ENCODE measurements at regions not wholly inside any gene's neighbourhood (a gene's known extent, or its start where the extent isn't known, plus 50 kb on each side); places are given as distances from the start of the nearest gene placed in this dataset.

DNA sequence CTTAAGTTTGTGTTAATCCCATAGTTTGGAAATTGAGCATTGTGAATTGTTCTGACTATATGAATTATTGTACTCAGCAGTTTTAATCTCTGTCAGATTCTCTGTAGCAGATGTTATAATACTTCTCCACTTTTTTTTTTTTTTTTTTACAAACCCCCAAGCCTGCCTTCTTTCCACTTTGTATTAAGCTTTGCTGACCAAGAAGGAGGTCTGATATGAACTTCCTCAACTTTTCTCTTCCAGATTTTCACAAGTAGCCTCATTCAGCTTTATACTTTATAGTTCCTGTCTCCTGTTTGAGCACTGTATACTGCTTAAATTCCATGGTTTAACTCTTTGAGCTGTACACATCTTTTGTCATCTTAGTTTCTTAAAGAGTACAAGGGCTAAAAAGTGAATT lies 105.0 kb downstream of the HAUS1 start:
- Histone ChIP-seq H3K27ac (no peak overlapping the region), H3K36me3 (no peaks in the 10 kb centered on the region), H3K9me3 (no peaks in the 10 kb centered on the region), H3K27me3 (no peaks in the 10 kb centered on the region), H3K4me1 (peaks cover 4% of the 10 kb centered on the region in 2 donors), H3K4me3 (replicated peaks in 1 of 3) (no peak overlapping the region)
- TF ChIP-seq, protein P1, sequence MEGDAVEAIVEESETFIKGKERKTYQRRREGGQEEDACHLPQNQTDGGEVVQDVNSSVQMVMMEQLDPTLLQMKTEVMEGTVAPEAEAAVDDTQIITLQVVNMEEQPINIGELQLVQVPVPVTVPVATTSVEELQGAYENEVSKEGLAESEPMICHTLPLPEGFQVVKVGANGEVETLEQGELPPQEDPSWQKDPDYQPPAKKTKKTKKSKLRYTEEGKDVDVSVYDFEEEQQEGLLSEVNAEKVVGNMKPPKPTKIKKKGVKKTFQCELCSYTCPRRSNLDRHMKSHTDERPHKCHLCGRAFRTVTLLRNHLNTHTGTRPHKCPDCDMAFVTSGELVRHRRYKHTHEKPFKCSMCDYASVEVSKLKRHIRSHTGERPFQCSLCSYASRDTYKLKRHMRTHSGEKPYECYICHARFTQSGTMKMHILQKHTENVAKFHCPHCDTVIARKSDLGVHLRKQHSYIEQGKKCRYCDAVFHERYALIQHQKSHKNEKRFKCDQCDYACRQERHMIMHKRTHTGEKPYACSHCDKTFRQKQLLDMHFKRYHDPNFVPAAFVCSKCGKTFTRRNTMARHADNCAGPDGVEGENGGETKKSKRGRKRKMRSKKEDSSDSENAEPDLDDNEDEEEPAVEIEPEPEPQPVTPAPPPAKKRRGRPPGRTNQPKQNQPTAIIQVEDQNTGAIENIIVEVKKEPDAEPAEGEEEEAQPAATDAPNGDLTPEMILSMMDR (IDR thresholded peaks at IDR 0.05): no peak
- TF ChIP-seq POLR2A (IDR thresholded peaks at IDR 0.05): no peak
- DNase-seq: no peak
- intact Hi-C loops (cut with DNase I): no loop called here

DNA sequence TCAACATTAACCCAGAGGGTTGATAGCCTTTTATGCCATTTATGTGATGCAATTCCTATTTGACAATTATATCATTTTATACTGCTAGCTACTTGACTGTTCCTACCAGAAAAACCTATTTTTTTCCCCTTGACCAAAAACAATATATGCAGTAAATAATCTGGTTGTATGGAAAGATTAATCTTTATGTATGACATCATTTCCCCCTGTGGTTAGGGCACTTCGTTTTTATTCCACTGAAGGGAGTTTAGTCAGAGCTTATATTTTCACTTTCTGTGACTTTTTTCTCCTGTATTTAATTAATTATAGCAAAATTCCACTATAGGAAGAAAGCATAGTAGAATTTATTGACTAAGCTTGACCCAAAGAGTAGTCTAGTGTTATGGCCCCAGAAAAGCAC lies 107.6 kb downstream of the HAUS1 start:
- intact Hi-C loops (cut with DNase I): no loop called here
- H3K27ac ChIP-seq: no peak overlapping the region
- TF ChIP-seq, protein P1 (IDR thresholded peaks at IDR 0.05): no peak
- TF ChIP-seq POLR2A (IDR thresholded peaks at IDR 0.05): no peak
- H3K9me3 ChIP-seq: no peaks in the 10 kb centered on the region
- no peaks in the 10 kb centered on the region for H3K27me3 ChIP-seq
- WGBS, 2 donors: 50 to 51% methylated on average over 1 of the region's 1 CpG
- peaks cover 0 to 11% of the 10 kb centered on the region in 2 donors for H3K36me3 ChIP-seq
- DNase-seq: no peak
- no peak overlapping the region for H3K4me3 ChIP-seq (replicated peaks in 1 of 3)
- H3K4me1 ChIP-seq: no peaks in the 10 kb centered on the region

DNA sequence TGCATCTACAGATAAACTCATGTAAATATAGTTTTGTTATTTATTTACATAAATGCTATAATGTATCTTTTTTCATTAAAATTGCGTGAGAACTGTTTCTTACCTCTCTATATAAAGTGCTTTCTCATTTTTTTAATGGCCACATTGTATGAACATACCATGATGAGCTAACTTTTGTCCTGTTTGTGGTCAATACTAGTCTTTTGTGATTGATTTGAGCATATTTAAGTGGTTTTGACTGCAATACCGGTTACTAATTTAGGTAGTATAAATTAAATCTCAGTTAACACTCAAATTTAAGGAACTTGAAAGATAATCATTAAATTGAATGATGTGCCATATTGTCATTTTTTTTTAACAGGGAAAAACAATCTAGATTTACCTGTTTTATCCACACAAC lies 108.2 kb downstream of the HAUS1 start:
- intact Hi-C loops (cut with DNase I): no loop called here
- Histone ChIP-seq H3K36me3 (peaks cover 0 to 11% of the 10 kb centered on the region in 2 donors), H3K27ac (no peak overlapping the region), H3K27me3 (no peaks in the 10 kb centered on the region), H3K4me3 (replicated peaks in 1 of 3) (no peak overlapping the region), H3K9me3 (no peaks in the 10 kb centered on the region), H3K4me1 (no peaks in the 10 kb centered on the region)
- no peak for DNase-seq
- TF ChIP-seq, protein P1 (IDR thresholded peaks at IDR 0.05): no peak
- TF ChIP-seq POLR2A (IDR thresholded peaks at IDR 0.05): no peak
- WGBS, 2 donors: 92 to 97% methylated on average over 2 of the region's 2 CpGs

DNA sequence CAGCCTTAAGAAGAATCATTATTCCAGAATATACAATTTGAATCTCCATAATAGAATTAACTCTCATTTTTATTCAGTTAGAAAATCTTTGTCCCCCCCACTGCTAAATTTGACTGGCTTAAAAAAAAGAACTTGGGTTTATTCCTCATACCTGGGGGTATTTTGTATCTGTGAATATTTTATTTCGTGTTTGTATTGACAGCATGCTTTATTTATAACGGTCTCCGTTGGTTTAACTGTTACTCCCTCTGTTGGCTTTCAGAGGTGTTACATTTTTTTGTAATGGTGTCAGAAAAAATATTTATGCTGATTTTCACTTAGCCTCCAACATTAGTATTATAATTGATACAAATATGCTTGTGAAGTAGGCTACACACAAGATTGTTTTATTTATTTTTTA lies 109.1 kb downstream of the HAUS1 start:
- no peaks in the 10 kb centered on the region for H3K27me3 ChIP-seq
- intact Hi-C loops (cut with DNase I): no loop called here

DNA sequence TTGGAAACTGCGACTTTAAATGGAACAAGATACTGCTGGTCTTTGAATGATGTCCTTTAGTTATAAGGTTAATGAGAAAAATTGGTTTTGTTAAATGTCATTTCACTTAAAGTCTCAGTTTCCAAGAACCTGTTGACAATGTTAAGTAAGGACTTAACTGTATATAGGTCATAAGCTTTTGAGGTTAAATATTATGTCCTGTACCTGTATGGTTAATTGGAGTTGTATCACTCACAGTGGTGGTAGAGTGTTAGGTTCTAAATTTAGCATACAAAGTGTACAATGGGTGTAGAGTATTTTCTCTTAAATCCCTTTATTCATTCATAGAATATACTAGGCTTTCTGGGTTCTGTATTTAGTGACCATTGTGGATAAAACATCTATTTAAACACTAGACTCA lies 110.2 kb downstream of the HAUS1 start:
- Histone ChIP-seq H3K4me3 (replicated peaks in 1 of 3) (no peak overlapping the region), H3K9me3 (no peaks in the 10 kb centered on the region), H3K27me3 (no peaks in the 10 kb centered on the region), H3K36me3 (peaks cover 0 to 11% of the 10 kb centered on the region in 2 donors), H3K27ac (no peak overlapping the region), H3K4me1 (no peaks in the 10 kb centered on the region)
- 95 to 98% methylated on average over 1 of the region's 1 CpG for WGBS, 2 donors
- TF ChIP-seq, protein P1 (IDR thresholded peaks at IDR 0.05): no peak
- TF ChIP-seq POLR2A (IDR thresholded peaks at IDR 0.05): no peak
- intact Hi-C loops (cut with DNase I): no loop called here
- no peak for DNase-seq

More for the DNA sequence above, 109.1 kb downstream of the HAUS1 start:
- Histone ChIP-seq H3K4me1 (no peaks in the 10 kb centered on the region), H3K36me3 (peaks cover 0 to 11% of the 10 kb centered on the region in 2 donors), H3K27ac (no peak overlapping the region), H3K4me3 (replicated peaks in 1 of 3) (no peak overlapping the region), H3K9me3 (no peaks in the 10 kb centered on the region)
- DNase-seq: no peak
- TF ChIP-seq, protein P1 (IDR thresholded peaks at IDR 0.05): peak in 3 of 6 experiments; percentile 25 to 44 (median 28)
- TF ChIP-seq POLR2A (IDR thresholded peaks at IDR 0.05): no peak
- 57 to 73% methylated on average over 3 of the region's 3 CpGs for WGBS, 2 donors

Measured in thyroid gland (tissue), 4 donors.